Prostate gland (tissue), 2 donors: ENCODE measurements at regions not wholly inside any gene's neighbourhood (a gene's known extent, or its start where the extent isn't known, plus 50 kb on each side); places are given as distances from the start of the nearest gene placed in this dataset.

Experiments
- POLR2A ChIP-seq: fragments of 450-650 bp; IDR thresholded peaks from one replicate; pipeline ENCODE4 v1.6.1; 2016; ENCODE audit warnings: antibody characterized with exemption, mild to moderate bottlenecking
- POLR2AphosphoS5 ChIP-seq: sonication (generic); formaldehyde crosslinking; IDR thresholded peaks from one replicate; pipeline ENCODE4 v1.6.1; 2017; ENCODE audit warnings: antibody characterized with exemption
- TF ChIP-seq, protein P1 (sequence below), 4 experiments: fragments of 200-600 bp in 2 of 4; fragments of 450-650 bp in 2 of 4; sonication (generic) in 2 of 4; IDR thresholded peaks; 1 replicate in 3 of 4; 2 replicates in 1 of 4; pipeline ENCODE4 v1.5.1; 2016 to 2019; ENCODE audit warnings: antibody characterized with exemption in 4 of 4, mild to moderate bottlenecking in 2 of 4, moderate library complexity in 2 of 4

- TF ChIP-seq, protein P1, sequence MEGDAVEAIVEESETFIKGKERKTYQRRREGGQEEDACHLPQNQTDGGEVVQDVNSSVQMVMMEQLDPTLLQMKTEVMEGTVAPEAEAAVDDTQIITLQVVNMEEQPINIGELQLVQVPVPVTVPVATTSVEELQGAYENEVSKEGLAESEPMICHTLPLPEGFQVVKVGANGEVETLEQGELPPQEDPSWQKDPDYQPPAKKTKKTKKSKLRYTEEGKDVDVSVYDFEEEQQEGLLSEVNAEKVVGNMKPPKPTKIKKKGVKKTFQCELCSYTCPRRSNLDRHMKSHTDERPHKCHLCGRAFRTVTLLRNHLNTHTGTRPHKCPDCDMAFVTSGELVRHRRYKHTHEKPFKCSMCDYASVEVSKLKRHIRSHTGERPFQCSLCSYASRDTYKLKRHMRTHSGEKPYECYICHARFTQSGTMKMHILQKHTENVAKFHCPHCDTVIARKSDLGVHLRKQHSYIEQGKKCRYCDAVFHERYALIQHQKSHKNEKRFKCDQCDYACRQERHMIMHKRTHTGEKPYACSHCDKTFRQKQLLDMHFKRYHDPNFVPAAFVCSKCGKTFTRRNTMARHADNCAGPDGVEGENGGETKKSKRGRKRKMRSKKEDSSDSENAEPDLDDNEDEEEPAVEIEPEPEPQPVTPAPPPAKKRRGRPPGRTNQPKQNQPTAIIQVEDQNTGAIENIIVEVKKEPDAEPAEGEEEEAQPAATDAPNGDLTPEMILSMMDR (IDR thresholded peaks at IDR 0.05): no peak
- no peak for TF ChIP-seq POLR2AphosphoS5
- TF ChIP-seq POLR2A: no peak
These were observed 110.3 kb downstream of the C16orf95 start for GRCh38 chr16:87206646-87207451.
